ENCODE measurements at regions not wholly inside any gene's neighbourhood (a gene's known extent, or its start where the extent isn't known, plus 50 kb on each side); places are given as distances from the start of the nearest gene placed in this dataset.

DNA sequence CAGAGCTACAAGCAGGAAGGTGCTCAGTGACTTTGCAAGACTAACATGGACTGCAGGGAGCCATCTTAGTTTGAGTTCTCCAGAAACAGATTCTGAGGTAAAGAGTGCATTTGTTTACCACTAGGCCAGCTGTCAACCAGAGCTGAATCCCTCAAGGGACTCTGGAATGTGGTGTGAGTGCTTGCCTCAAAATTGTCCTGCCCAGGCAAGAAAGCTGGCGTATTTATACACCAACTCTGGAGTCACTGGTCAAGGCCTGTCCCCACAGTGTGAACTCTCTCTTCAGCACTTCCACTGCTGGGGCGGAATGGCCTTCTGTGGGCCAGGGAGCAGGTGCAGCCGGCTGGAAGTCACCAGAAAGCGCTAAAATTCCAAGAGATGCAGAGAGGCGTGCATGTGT, 139.2 kb upstream of the TBCA start:
- WGBS, result 81% methylated on average over 5 of the region's 5 CpGs
- Histone ChIP-seq H3K36me3 (no peaks in the 10 kb centered on the region), H3K27ac (replicated peaks in 1 of 4) (no peak overlapping the region), H3K4me1 (no peaks in the 10 kb centered on the region), H3K27me3 (no peaks in the 10 kb centered on the region), H3K9me3 (peaks cover 0 to 4% (median 2%) of the 10 kb centered on the region in 4 donors), H3K4me3 (no peak overlapping the region)
- DNase-seq (ENCODE audit: extremely low spot score), result no peak
- intact Hi-C loops (cut with DNase I), result no loop called here
- TF ChIP-seq POLR2A (IDR thresholded peaks at IDR 0.05; ENCODE audit: low read depth) (no peak), POLR2AphosphoS5 (IDR thresholded peaks at IDR 0.05) (no peak), EP300 (IDR thresholded peaks at IDR 0.05) (no peak)
- TF ChIP-seq, protein P1, sequence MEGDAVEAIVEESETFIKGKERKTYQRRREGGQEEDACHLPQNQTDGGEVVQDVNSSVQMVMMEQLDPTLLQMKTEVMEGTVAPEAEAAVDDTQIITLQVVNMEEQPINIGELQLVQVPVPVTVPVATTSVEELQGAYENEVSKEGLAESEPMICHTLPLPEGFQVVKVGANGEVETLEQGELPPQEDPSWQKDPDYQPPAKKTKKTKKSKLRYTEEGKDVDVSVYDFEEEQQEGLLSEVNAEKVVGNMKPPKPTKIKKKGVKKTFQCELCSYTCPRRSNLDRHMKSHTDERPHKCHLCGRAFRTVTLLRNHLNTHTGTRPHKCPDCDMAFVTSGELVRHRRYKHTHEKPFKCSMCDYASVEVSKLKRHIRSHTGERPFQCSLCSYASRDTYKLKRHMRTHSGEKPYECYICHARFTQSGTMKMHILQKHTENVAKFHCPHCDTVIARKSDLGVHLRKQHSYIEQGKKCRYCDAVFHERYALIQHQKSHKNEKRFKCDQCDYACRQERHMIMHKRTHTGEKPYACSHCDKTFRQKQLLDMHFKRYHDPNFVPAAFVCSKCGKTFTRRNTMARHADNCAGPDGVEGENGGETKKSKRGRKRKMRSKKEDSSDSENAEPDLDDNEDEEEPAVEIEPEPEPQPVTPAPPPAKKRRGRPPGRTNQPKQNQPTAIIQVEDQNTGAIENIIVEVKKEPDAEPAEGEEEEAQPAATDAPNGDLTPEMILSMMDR (IDR thresholded peaks at IDR 0.05), result no peak

DNA sequence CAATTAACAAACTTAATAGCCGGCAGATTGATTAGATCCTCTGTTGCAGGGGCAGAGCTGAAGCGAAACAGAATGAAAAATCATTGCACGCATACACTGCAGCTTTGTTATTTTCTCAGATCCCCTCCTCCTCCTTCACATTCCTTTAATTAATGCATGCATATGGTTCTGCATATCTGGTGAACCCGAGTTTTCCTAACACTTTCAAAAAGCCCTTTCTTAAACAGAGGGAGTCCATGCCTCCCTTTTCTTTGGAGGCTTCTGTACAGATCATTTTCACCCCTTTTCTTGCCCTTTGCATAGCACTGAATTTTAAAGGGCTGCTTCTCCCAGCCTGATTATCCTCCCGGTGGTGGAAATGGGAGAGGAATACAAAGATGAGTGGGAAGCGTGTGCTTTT, 136.6 kb upstream of the TBCA start:
- no peak overlapping the region for H3K27ac ChIP-seq (replicated peaks in 1 of 4)
- no peaks in the 10 kb centered on the region for H3K36me3 ChIP-seq
- TF ChIP-seq EP300 (IDR thresholded peaks at IDR 0.05) (no peak), POLR2AphosphoS5 (IDR thresholded peaks at IDR 0.05) (no peak), POLR2A (IDR thresholded peaks at IDR 0.05; ENCODE audit: low read depth) (no peak)
- TF ChIP-seq, protein P1 (IDR thresholded peaks at IDR 0.05), result no peak
- H3K4me1 ChIP-seq, result no peaks in the 10 kb centered on the region
- 51% methylated on average over 6 of the region's 6 CpGs for WGBS
- no peak for DNase-seq (ENCODE audit: extremely low spot score)
- intact Hi-C loops (cut with DNase I), result no loop called here
- H3K4me3 ChIP-seq, result no peak overlapping the region
- no peaks in the 10 kb centered on the region for H3K27me3 ChIP-seq
- peaks cover 0 to 4% (median 2%) of the 10 kb centered on the region in 4 donors for H3K9me3 ChIP-seq

DNA sequence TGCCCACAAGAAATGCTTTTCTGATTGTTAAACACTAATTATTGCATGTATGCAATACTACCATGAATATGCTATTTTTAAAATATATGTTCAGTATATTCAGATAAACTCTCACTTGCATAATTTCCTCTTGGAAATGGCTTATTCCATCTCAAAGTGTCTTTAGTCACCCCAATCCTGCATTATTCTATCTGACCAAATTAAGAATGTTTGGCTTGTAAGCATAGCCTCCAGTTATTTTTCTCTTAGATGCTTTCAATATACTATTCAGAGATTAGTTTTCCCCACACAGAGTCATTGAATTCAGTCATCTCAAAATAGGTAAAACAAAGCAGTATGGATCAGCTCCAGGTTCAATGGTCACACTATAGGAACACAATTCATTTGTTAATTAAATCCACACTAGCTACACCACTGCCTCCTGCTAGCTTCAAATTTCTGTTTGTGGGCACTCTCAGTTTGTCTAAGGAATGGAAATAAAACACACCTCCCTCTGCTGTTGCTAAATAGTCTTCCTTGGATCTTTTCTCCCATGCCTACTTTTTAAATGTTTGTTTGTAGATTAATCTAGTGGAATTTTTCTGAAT, 134.6 kb upstream of the TBCA start:
- Histone ChIP-seq H3K36me3 (no peaks in the 10 kb centered on the region), H3K27me3 (no peaks in the 10 kb centered on the region), H3K4me3 (no peak overlapping the region), H3K27ac (replicated peaks in 1 of 4) (no peak overlapping the region), H3K4me1 (no peaks in the 10 kb centered on the region), H3K9me3 (peaks cover 0 to 4% (median 2%) of the 10 kb centered on the region in 4 donors)
- DNase-seq (ENCODE audit: extremely low spot score), result no peak
- no peak for TF ChIP-seq EP300 (IDR thresholded peaks at IDR 0.05)
- no peak for TF ChIP-seq POLR2AphosphoS5 (IDR thresholded peaks at IDR 0.05)
- intact Hi-C loops (cut with DNase I), result no loop called here

DNA sequence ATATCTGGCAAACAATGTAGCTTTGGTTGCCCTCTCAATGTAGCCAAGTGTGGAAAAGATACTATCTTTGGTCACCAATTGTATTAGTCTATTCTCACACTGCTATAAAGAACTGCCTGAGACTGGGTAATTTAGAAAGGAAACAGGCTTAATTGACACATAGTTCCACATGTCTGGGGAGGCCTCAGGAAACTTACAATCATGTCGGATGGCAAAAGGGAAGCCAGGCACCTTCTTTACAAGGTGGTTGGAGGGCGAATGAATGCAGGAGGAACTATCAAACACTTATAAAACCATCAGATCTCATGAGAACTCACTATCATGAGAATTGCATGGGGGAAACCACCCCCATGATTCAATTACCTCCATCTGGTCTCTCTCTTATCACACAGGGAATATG, 133.1 kb upstream of the TBCA start:
- Histone ChIP-seq H3K4me1 (no peaks in the 10 kb centered on the region), H3K27me3 (no peaks in the 10 kb centered on the region), H3K9me3 (peaks cover 0 to 2% (median 0%) of the 10 kb centered on the region in 4 donors), H3K36me3 (no peaks in the 10 kb centered on the region), H3K27ac (replicated peaks in 1 of 4) (no peak overlapping the region), H3K4me3 (no peak overlapping the region)
- WGBS, result 96% methylated on average over 2 of the region's 2 CpGs
- intact Hi-C loops (cut with DNase I), result no loop called here
- DNase-seq (ENCODE audit: extremely low spot score), result no peak
- TF ChIP-seq POLR2A (IDR thresholded peaks at IDR 0.05; ENCODE audit: low read depth) (no peak), EP300 (IDR thresholded peaks at IDR 0.05) (no peak)

DNA sequence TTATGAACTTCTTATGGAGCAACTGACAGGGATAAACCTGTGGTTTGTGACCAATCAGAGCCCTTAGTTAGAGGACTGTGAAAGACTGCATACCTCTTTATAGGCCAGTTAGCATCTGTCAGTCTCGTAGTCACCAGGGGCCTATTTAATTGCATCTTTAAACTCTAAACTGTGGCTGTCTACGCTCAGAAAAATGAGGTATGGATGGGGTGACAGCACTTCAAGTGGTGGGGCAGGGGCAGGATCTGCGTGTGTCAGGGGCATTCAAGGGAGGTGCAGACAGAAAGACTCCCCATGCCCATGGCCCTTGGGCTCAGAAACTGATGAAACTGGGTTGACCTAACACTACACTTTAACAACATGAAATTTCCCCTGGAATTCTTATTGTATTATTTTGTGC, 132.6 kb upstream of the TBCA start:
- intact Hi-C loops (cut with DNase I), result no loop called here
- no peaks in the 10 kb centered on the region for H3K36me3 ChIP-seq
- TF ChIP-seq POLR2AphosphoS5 (IDR thresholded peaks at IDR 0.05) (no peak), POLR2A (IDR thresholded peaks at IDR 0.05; ENCODE audit: low read depth) (no peak), EP300 (IDR thresholded peaks at IDR 0.05) (no peak)
- no peaks in the 10 kb centered on the region for H3K4me1 ChIP-seq
- H3K27me3 ChIP-seq, result no peaks in the 10 kb centered on the region
- H3K27ac ChIP-seq (replicated peaks in 1 of 4), result no peak overlapping the region
- H3K9me3 ChIP-seq, result no peaks in the 10 kb centered on the region
- 83% methylated on average over 3 of the region's 3 CpGs for WGBS
- no peak for DNase-seq (ENCODE audit: extremely low spot score)
- H3K4me3 ChIP-seq, result no peak overlapping the region

DNA sequence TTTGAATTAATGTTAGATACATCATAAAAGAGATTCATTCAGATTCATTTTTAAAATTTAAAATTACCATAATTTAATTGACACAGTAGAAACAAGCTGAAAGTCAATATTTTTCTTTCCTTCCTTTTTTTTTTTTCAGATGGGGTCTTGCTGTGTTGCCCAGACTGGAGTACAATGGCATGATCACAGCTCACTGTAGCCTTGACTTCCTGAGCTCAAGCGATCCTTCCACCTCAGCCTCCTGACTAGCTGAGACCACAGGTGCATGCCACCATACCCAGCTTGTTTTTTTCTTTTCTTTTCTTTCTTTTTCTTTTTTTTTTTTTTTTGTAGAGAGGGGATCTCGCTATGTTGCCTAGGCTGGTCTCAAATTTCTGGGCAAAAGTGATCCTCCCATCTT, 131.6 kb upstream of the TBCA start:
- no peaks in the 10 kb centered on the region for H3K27me3 ChIP-seq
- intact Hi-C loops (cut with DNase I), result no loop called here
- DNase-seq (ENCODE audit: extremely low spot score), result no peak
- WGBS, result 86% methylated on average over 2 of the region's 2 CpGs
- H3K9me3 ChIP-seq, result no peaks in the 10 kb centered on the region
- no peaks in the 10 kb centered on the region for H3K36me3 ChIP-seq
- no peak overlapping the region for H3K27ac ChIP-seq (replicated peaks in 1 of 4)
- H3K4me1 ChIP-seq, result no peaks in the 10 kb centered on the region
- no peak overlapping the region for H3K4me3 ChIP-seq
- TF ChIP-seq POLR2AphosphoS5 (IDR thresholded peaks at IDR 0.05), result no peak
- no peak for TF ChIP-seq EP300 (IDR thresholded peaks at IDR 0.05)
- no peak for TF ChIP-seq POLR2A (IDR thresholded peaks at IDR 0.05; ENCODE audit: low read depth)
- TF ChIP-seq, protein P1 (IDR thresholded peaks at IDR 0.05), result no peak
